EH (cell line): ENCODE measurements at regions not wholly inside any gene's neighbourhood (a gene's known extent, or its start where the extent isn't known, plus 50 kb on each side); places are given as distances from the start of the nearest gene placed in this dataset.
"Not testable (repeated sequence)": the region's sequence is repeated elsewhere in the genome, so short reads cannot be mapped to it uniquely, and the experiment has no call there.

Experiments
- DNase-seq: peaks from one replicate; pipeline ENCODE4 v3.0.0-alpha.2; 2015; ENCODE audit warnings: low read depth

DNA sequence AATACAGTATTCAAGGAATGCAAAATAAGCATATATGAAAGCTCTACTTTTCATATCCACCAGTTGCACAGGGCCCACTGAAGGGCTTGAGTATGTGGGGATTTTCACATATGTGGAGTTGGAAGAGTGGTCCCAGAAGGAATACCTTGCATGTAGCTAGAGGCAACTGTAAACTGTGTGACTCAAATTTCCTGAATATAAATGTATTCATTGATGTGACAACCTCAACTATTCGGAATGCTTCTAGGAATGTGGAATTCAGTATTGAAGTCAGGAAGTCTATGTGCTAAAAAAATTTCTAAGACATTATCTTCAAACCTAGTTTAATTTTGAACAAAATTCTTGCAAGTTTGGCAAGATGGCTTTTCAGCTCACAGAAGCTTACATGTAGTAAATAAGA, 695.5 kb upstream of the SEMA3D start:
- DNase-seq, result no peak

GRCh38 chr7:85875398-85875797, 688.5 kb upstream of the SEMA3D start:
- DNase-seq, result no peak

GRCh38 chr7:85866540-85866939, 679.7 kb upstream of the SEMA3D start:
- no peak for DNase-seq

DNA sequence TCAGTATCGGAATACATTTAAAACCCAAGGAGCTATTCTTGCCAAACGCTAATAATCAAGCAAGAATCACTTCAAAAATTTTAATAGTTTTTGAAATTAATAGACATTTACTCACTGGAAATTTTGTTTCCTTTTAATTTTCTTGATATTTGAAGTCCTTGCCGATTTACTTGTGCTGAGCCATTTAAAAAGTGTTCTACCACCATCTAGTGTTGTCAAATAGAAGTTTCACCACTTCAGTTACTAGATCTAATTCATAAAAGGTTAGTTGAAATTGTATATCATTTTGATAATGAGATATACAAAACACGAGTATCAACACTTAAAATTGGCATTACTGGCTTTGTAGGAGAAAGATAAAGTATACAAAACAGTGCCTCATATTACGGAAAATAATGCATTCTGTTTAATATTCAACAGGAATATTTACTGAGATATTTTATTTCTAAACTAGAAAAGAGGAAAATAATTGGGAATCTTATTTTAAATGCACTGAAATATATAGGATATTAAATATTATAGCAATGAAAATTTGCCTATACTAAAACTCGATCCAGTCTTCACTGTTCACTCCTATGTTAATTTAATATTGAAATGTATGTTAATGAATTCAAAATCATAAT, 664.8 kb upstream of the SEMA3D start:
- DNase-seq, result peak; percentile 42

DNA sequence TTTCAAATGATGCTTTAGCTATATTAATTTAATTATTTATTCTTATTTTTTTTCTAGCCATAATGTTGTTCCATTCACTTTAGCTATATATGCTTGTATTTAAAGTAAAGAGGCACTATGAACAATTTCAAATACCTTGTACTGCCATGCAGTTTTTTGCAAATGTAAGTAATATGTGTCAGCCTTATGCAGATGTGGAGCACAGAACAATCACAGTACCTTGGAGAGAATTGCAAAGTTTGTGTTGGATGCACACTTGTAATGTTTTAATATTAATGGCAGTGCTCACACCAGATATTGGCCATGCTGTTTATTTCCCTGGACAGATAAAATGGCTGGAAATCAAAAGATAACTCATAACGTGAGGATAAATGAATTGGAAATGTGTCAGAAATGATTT, 663.5 kb upstream of the SEMA3D start:
- no peak for DNase-seq

DNA sequence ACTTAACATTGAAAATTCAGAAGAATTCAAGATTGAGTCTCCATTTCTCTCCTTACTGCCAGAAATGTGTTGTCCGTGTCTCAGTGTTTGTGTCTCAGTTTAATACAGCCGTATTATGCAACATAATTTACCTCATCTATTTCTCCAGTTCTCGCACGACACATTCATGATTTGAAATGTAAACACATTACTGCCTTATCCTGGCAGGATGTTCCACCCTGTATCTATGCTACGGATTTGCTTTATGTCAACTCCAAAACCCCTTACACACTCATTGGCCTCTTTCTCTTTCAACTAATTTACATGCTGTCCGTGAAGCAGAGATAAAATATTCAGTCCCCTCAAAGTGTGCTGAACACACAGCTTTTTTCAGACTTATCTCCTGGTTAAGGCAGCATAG, 653.7 kb upstream of the SEMA3D start:
- DNase-seq, result no peak

DNA sequence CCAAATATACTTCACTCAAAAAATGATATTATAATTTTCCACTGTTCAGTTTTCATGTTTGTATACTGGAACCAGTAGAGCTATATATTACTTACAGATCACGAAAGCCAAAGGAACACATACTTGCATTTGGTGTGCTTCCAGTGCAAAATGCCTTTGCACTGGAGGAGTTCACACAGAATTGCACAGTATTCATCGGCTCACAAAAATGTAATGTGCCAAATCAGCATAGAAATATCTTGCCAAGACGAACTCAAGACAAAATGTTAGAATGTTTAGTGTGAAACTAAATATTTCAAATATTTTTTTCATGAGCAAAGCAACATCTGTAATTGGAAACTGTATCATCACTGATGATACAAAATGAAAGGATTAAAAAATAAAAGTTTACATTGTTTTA, 646.2 kb upstream of the SEMA3D start:
- DNase-seq, result peak; percentile 21

- no peak for DNase-seq
These were observed 644.1 kb upstream of the SEMA3D start for GRCh38 chr7:85830982-85831381.

DNA sequence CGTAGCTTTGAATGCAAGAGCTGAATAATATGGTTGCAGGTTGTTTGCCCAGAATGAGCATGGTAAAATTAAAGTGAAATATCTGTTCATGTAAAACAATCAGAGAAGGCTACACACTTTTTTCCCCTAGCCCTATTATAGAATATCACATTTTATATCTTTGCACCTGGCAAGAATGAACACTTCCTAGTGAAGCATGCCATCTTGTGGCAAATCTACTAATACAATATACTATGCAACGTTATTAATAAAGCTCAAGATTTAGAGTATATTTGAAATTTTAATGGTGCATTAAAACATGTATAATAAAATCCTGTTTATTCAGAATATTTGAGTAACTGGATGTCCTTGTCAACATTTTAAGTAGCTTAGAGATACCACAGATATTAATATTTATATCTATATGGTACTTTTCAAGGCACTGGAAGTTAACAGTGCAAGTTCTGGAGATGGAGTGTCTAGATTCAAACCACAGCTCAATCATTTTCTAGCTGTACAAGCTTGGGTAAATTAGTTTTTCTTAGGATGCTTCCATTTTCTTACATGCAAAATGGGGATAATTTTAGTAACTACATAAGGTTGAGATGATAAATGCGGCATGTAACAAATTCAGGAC, 643.1 kb upstream of the SEMA3D start:
- DNase-seq, result peak; percentile 5

- no peak for DNase-seq
These were observed 642.3 kb upstream of the SEMA3D start for GRCh38 chr7:85829176-85829575.

DNA sequence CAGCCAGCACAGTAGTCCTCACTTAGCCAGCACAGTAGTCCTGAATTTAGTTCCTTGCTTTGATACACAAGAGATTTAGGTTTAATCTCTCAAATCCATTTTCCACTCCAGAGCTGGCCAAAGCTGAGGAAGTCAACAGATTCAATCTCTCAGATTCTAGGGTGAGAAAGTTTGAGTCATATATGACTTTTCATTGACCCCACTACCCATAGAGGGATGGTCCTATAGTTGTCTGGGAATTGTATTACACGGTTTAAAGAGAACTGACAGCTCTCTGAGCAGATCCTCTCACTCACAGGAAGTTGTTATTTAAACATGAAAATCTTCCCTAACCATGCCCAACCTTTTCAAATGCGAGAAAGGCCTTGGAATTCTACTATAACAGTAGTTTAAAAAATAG, 641.8 kb upstream of the SEMA3D start:
- DNase-seq, result no peak

- DNase-seq, result no peak
These were observed 636.7 kb upstream of the SEMA3D start for GRCh38 chr7:85823396-85824080.

- no peak for DNase-seq
These were observed 635.1 kb upstream of the SEMA3D start for GRCh38 chr7:85821926-85822325.

GRCh38 chr7:85820702-85821443, 634.0 kb upstream of the SEMA3D start:
- no peak for DNase-seq

GRCh38 chr7:85815526-85815925, 628.7 kb upstream of the SEMA3D start:
- DNase-seq, result no peak

GRCh38 chr7:85806321-85806720, 619.5 kb upstream of the SEMA3D start:
- DNase-seq, result peak; percentile 2

DNA sequence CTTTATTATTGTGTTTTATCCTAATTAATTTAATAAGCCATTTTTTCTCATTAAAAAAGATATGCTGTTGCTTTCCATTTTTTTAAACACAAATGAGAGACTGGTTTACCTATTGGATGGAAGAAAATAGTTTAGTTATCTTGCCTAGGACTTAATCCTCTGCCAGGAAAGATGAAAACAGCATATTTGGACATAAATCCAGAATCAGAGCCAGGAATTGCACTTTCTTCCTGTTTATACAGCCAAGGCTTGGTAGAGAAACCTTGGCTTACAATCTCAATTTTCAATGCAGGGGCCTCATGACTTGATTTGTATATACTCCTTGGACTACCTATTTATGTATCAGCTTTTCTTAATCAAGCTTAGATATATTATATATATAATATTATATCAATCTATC, 618.8 kb upstream of the SEMA3D start:
- DNase-seq, result no peak

DNA sequence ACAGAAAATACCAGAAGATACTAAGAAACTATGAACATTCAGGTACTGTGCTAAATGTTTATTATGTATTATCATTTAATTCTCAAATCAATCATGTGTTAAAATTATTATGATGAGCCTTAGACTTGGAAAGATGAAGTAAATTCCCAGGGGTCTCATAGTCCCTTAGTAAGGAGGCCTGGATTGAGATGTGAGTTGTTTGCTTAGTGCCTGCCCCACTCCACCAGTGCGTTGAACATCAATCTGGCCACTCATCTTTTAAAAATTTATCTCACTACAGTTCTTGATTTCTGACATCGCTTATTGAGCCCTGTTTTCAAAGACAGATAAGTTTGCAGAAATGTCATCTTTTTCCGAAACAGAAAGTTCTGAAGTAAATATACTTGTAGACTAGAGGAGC, 618.4 kb upstream of the SEMA3D start:
- DNase-seq, result no peak

- DNase-seq, result no peak
These were observed 615.4 kb upstream of the SEMA3D start for GRCh38 chr7:85802211-85802610.

DNA sequence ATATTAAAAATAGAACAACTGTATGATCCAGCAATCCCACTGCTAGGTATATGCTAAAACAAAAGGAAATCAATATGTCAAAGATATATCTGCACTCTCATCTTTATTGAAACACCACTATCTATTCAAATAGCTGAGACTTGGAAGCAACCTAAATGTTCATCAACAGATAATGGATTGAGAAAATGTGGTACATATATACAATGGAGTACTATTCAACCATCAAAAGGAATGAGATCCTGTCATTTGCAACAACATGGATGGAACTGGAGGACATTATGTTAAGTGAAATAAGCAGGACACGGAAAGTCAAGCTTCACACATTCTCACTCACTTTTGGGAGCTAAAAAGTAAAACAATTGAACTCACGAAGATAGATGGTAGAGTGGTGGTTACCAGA, 610.1 kb upstream of the SEMA3D start:
- no peak for DNase-seq

DNA sequence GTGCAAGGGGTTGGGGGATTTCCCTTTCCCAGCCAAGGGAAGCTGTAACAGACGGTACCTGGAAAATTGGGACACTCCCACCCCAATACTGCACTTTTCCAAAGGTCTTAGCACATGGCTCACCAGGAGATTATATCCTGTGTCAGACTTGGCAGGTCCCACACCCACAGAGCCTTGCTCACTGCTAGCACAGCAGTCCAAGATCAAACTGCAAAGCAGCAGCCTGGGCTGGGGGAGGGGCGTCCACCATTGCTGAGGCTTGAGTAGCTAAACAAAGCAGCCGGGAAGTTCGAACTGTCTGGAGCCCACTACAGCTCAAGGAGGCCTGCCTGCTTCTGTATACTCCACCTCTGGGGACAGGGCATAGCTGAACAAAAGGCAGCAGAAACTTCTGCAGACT, 604.2 kb upstream of the SEMA3D start:
- not testable (repeated sequence) for DNase-seq

GRCh38 chr7:85781606-85782005, 594.8 kb upstream of the SEMA3D start:
- no peak for DNase-seq
